Hepatic stellate cell (primary cell): ENCODE measurements at regions not wholly inside any gene's neighbourhood (a gene's known extent, or its start where the extent isn't known, plus 50 kb on each side); places are given as distances from the start of the nearest gene placed in this dataset.
A peak's percentile ranks its signal among the peaks of the same experiment; 100 is the strongest.
"Not testable (repeated sequence)": the region's sequence is repeated elsewhere in the genome, so short reads cannot be mapped to it uniquely, and the experiment has no call there.

Experiments
- DNase-seq: peaks from one replicate; pipeline ENCODE4 v3.0.0; 2011; ENCODE audit warnings: low spot score

- DNase-seq, result no peak
Measured at GRCh38 chr3:153440311-153440710, 278.3 kb downstream of the RAP2B start.

GRCh38 chr3:153442386-153442785 is 280.4 kb downstream of the RAP2B start:
- DNase-seq, result no peak

- no peak for DNase-seq
Measured at GRCh38 chr3:153442799-153443487, 280.9 kb downstream of the RAP2B start.

- no peak for DNase-seq
Measured at GRCh38 chr3:153443961-153444360, 281.9 kb downstream of the RAP2B start.

GRCh38 chr3:153445817-153446216 is 283.8 kb downstream of the RAP2B start:
- DNase-seq, result no peak

GRCh38 chr3:153448151-153448829 is 286.3 kb downstream of the RAP2B start:
- no peak for DNase-seq

GRCh38 chr3:153456833-153457545 is 295.0 kb downstream of the RAP2B start:
- DNase-seq, result no peak

GRCh38 chr3:153458881-153459280 is 296.9 kb downstream of the RAP2B start:
- DNase-seq, result no peak

GRCh38 chr3:153462545-153462944 is 300.5 kb downstream of the RAP2B start:
- no peak for DNase-seq

- no peak for DNase-seq
Measured at GRCh38 chr3:153463895-153464294, 301.9 kb downstream of the RAP2B start.

GRCh38 chr3:153469162-153469561 is 307.1 kb downstream of the RAP2B start:
- DNase-seq, result no peak

- no peak for DNase-seq
Measured at GRCh38 chr3:153484842-153485241, 322.8 kb downstream of the RAP2B start.

- DNase-seq, result no peak
Measured at GRCh38 chr3:153495422-153495821, 333.4 kb downstream of the RAP2B start.

GRCh38 chr3:153502682-153503081 is 340.7 kb downstream of the RAP2B start:
- no peak for DNase-seq

- DNase-seq, result no peak
Measured at GRCh38 chr3:153503873-153504272, 341.8 kb downstream of the RAP2B start.

GRCh38 chr3:153506205-153506604 is 344.2 kb downstream of the RAP2B start:
- DNase-seq, result not testable (repeated sequence)

GRCh38 chr3:153506686-153507085 is 344.7 kb downstream of the RAP2B start:
- DNase-seq, result not testable (repeated sequence)

GRCh38 chr3:153513236-153513635 is 351.2 kb downstream of the RAP2B start:
- peak; percentile 0 for DNase-seq

GRCh38 chr3:153528473-153528872 is 366.4 kb downstream of the RAP2B start:
- no peak for DNase-seq

GRCh38 chr3:153539263-153539662 is 377.2 kb downstream of the RAP2B start:
- no peak for DNase-seq

- DNase-seq, result no peak
Measured at GRCh38 chr3:153545471-153545870, 383.4 kb downstream of the RAP2B start.

GRCh38 chr3:153547970-153548369 is 385.9 kb downstream of the RAP2B start:
- no peak for DNase-seq

- DNase-seq, result not testable (repeated sequence)
Measured at GRCh38 chr3:153549686-153550085, 387.7 kb downstream of the RAP2B start.
